GM23248 (cell line): ENCODE measurements at regions not wholly inside any gene's neighbourhood (a gene's known extent, or its start where the extent isn't known, plus 50 kb on each side); places are given as distances from the start of the nearest gene placed in this dataset.

Source experiments
- EZH2 ChIP-seq: fragments of 200-600 bp; sonication (generic); IDR thresholded peaks from 2 replicates; pipeline ENCODE4 v1.6.1; 2018; ENCODE audit warnings: antibody characterized with exemption, mild to moderate bottlenecking; ENCODE audit not compliant: insufficient read depth, poor library complexity, severe bottlenecking
- EZH2phosphoT487 ChIP-seq: fragments of 200-600 bp; sonication (generic); IDR thresholded peaks from 2 replicates; pipeline ENCODE4 v1.6.1; 2018; ENCODE audit warnings: antibody characterized with exemption, moderate library complexity, mild to moderate bottlenecking, low read depth; ENCODE audit not compliant: insufficient read depth

GRCh38 chr12:90250766-90251165, 542.1 kb upstream of the ATP2B1 start:
- TF ChIP-seq EZH2phosphoT487 = no peak
- TF ChIP-seq EZH2 = no peak
